Superior temporal gyrus (tissue), 1 donor: ENCODE measurements at regions not wholly inside any gene's neighbourhood (a gene's known extent, or its start where the extent isn't known, plus 50 kb on each side); places are given as distances from the start of the nearest gene placed in this dataset.
"Not testable (repeated sequence)": the region's sequence is repeated elsewhere in the genome, so short reads cannot be mapped to it uniquely, and the experiment has no call there.

Source experiments
- DNase-seq: peaks from one replicate; pipeline ENCODE4 v3.0.0-alpha.2; 2016; ENCODE audit errors: extremely low spot score

GRCh38 chr3:64806668-64807605, 119.1 kb upstream of the ADAMTS9 start:
- DNase-seq = peak; percentile 30

- no peak for DNase-seq
These were observed 118.2 kb upstream of the ADAMTS9 start for GRCh38 chr3:64805978-64806377.

- DNase-seq = no peak
These were observed 117.4 kb upstream of the ADAMTS9 start for GRCh38 chr3:64805248-64805647.

- DNase-seq = no peak
These were observed 115.7 kb upstream of the ADAMTS9 start for GRCh38 chr3:64803469-64803868.

GRCh38 chr3:64802460-64802859, 114.7 kb upstream of the ADAMTS9 start:
- DNase-seq = no peak

GRCh38 chr3:64801856-64802255, 114.1 kb upstream of the ADAMTS9 start:
- DNase-seq = no peak

GRCh38 chr3:64799606-64800005, 111.8 kb upstream of the ADAMTS9 start:
- no peak for DNase-seq

GRCh38 chr3:64798316-64798715, 110.5 kb upstream of the ADAMTS9 start:
- DNase-seq = no peak

- no peak for DNase-seq
These were observed 109.0 kb upstream of the ADAMTS9 start for GRCh38 chr3:64796607-64797399.

- no peak for DNase-seq
These were observed 104.6 kb upstream of the ADAMTS9 start for GRCh38 chr3:64792445-64792844.

GRCh38 chr3:64789111-64789510, 101.3 kb upstream of the ADAMTS9 start:
- peak; percentile 39 for DNase-seq

- DNase-seq = no peak
These were observed 95.4 kb upstream of the ADAMTS9 start for GRCh38 chr3:64783200-64783599.

- not testable (repeated sequence) for DNase-seq
These were observed 93.1 kb upstream of the ADAMTS9 start for GRCh38 chr3:64780923-64781322.

- no peak for DNase-seq
These were observed 85.3 kb upstream of the ADAMTS9 start for GRCh38 chr3:64773137-64773536.

- no peak for DNase-seq
These were observed 78.6 kb upstream of the ADAMTS9 start for GRCh38 chr3:64766440-64766839.

- no peak for DNase-seq
These were observed 78.1 kb upstream of the ADAMTS9 start for GRCh38 chr3:64765947-64766346.

- DNase-seq = no peak
These were observed 76.7 kb upstream of the ADAMTS9 start for GRCh38 chr3:64764386-64764929.

- DNase-seq = no peak
These were observed 76.2 kb upstream of the ADAMTS9 start for GRCh38 chr3:64763980-64764379.

- no peak for DNase-seq
These were observed 73.9 kb upstream of the ADAMTS9 start for GRCh38 chr3:64761729-64762128.

- no peak for DNase-seq
These were observed 72.5 kb upstream of the ADAMTS9 start for GRCh38 chr3:64760258-64760657.

GRCh38 chr3:64759811-64760210, 72.0 kb upstream of the ADAMTS9 start:
- no peak for DNase-seq

- DNase-seq = no peak
These were observed 68.7 kb upstream of the ADAMTS9 start for GRCh38 chr3:64756398-64756986.
